ENCODE measurements at regions not wholly inside any gene's neighbourhood (a gene's known extent, or its start where the extent isn't known, plus 50 kb on each side); places are given as distances from the start of the nearest gene placed in this dataset.

DNA sequence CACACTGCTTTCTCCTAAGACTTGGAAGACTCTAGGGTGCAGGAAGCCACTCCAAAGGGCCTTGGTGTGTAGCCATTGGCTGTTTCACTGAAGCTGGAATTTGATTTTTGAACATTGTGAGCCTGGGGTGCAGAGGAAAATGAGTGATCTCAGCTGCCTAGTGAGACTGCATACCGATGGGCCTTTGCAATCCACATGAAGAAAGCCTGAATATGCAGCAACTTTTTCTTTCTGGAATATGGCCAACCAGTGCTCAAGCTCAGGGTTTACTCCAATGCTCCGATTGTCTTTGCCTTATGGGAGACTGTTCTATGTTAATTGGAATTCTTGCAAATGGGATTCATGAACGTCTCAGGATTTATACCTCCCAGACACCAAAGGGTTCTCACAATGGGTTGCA is 242.6 kb downstream of the DOK5 start:
- in situ Hi-C loops (cut with MboI) (no loop called here), intact Hi-C loops (cut with micrococcal nuclease; ENCODE audit: unreplicated experiment) (no loop called here)
- Histone ChIP-seq H3K4me2 (ENCODE audit: control insufficient read depth, insufficient read depth) (no peak overlapping the region), H2AFZ (ENCODE audit: control insufficient read depth, low read depth, low read length) (no peak overlapping the region), H3K4me3 (no peak overlapping the region), H4K20me1 (ENCODE audit: control insufficient read depth, insufficient read depth) (no peaks in the 10 kb centered on the region), H3K27me3 (replicated peaks in 1 of 2; ENCODE audit: control insufficient read depth in 2 of 2, insufficient read depth in 2 of 2, low read length in 1 of 2) (no peaks in the 10 kb centered on the region), H3K9me3 (replicated peaks; ENCODE audit: control insufficient read depth, insufficient read depth, low read length) (no peaks in the 10 kb centered on the region), H3K79me2 (ENCODE audit: control insufficient read depth, insufficient read depth, low read length) (no peaks in the 10 kb centered on the region), H3K27ac (ENCODE audit: control insufficient read depth, insufficient read depth) (no peak overlapping the region), H3K4me1 (ENCODE audit: control insufficient read depth, insufficient read depth, low read length) (no peaks in the 10 kb centered on the region), H3K9ac (ENCODE audit: control insufficient read depth, insufficient read depth, low read length) (no peak overlapping the region), H3K36me3 (ENCODE audit: control insufficient read depth in 2 of 2, insufficient read depth in 2 of 2, low read length in 1 of 2) (no peaks in the 10 kb centered on the region)
- TF ChIP-seq IRF4 (IDR thresholded peaks at IDR 0.05; ENCODE audit: low read depth, low read length) (no peak), CBFB (IDR thresholded peaks at IDR 0.05; ENCODE audit: low read depth) (no peak), NBN (IDR thresholded peaks at IDR 0.05) (no peak), MEF2B (IDR thresholded peaks at IDR 0.05; ENCODE audit: partially characterized antibody, poor library complexity, severe bottlenecking) (no peak), MTA3 (IDR thresholded peaks at IDR 0.05; ENCODE audit: borderline replicate concordance, low read length) (no peak), EGR1 (IDR thresholded peaks at IDR 0.05; ENCODE audit: borderline replicate concordance in 1 of 2, low read depth in 2 of 2, low read length in 2 of 2) (no peak), EP300 (IDR thresholded peaks at IDR 0.05; ENCODE audit: borderline replicate concordance in 1 of 2, control insufficient read depth in 1 of 2, low read depth in 2 of 2, low read length in 2 of 2) (no peak), GABPA (IDR thresholded peaks at IDR 0.05; ENCODE audit: low read depth) (no peak), SUZ12 (IDR thresholded peaks at IDR 0.05; ENCODE audit: unreplicated experiment) (no peak), HDAC2 (IDR thresholded peaks at IDR 0.05) (no peak), KDM1A (IDR thresholded peaks at IDR 0.05; ENCODE audit: borderline replicate concordance) (no peak), STAT1 (conservative IDR thresholded peaks at IDR 0.05) (no peak), HCFC1 (IDR thresholded peaks at IDR 0.05; ENCODE audit: low read length) (no peak), RBBP5 (conservative IDR thresholded peaks at IDR 0.05) (no peak)
- TF ChIP-seq, protein P1, sequence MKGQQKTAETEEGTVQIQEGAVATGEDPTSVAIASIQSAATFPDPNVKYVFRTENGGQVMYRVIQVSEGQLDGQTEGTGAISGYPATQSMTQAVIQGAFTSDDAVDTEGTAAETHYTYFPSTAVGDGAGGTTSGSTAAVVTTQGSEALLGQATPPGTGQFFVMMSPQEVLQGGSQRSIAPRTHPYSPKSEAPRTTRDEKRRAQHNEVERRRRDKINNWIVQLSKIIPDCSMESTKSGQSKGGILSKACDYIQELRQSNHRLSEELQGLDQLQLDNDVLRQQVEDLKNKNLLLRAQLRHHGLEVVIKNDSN (IDR thresholded peaks at IDR 0.05; ENCODE audit: borderline replicate concordance, extremely low read length, insufficient read depth, low read depth, low read length): no peak
- TF ChIP-seq, protein P2, sequence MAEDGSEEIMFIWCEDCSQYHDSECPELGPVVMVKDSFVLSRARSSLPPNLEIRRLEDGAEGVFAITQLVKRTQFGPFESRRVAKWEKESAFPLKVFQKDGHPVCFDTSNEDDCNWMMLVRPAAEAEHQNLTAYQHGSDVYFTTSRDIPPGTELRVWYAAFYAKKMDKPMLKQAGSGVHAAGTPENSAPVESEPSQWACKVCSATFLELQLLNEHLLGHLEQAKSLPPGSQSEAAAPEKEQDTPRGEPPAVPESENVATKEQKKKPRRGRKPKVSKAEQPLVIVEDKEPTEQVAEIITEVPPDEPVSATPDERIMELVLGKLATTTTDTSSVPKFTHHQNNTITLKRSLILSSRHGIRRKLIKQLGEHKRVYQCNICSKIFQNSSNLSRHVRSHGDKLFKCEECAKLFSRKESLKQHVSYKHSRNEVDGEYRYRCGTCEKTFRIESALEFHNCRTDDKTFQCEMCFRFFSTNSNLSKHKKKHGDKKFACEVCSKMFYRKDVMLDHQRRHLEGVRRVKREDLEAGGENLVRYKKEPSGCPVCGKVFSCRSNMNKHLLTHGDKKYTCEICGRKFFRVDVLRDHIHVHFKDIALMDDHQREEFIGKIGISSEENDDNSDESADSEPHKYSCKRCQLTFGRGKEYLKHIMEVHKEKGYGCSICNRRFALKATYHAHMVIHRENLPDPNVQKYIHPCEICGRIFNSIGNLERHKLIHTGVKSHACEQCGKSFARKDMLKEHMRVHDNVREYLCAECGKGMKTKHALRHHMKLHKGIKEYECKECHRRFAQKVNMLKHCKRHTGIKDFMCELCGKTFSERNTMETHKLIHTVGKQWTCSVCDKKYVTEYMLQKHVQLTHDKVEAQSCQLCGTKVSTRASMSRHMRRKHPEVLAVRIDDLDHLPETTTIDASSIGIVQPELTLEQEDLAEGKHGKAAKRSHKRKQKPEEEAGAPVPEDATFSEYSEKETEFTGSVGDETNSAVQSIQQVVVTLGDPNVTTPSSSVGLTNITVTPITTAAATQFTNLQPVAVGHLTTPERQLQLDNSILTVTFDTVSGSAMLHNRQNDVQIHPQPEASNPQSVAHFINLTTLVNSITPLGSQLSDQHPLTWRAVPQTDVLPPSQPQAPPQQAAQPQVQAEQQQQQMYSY (CRISPR knock-in tag; IDR thresholded peaks at IDR 0.05): no peak
- TF ChIP-seq, protein P3, sequence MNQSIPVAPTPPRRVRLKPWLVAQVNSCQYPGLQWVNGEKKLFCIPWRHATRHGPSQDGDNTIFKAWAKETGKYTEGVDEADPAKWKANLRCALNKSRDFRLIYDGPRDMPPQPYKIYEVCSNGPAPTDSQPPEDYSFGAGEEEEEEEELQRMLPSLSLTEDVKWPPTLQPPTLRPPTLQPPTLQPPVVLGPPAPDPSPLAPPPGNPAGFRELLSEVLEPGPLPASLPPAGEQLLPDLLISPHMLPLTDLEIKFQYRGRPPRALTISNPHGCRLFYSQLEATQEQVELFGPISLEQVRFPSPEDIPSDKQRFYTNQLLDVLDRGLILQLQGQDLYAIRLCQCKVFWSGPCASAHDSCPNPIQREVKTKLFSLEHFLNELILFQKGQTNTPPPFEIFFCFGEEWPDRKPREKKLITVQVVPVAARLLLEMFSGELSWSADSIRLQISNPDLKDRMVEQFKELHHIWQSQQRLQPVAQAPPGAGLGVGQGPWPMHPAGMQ (IDR thresholded peaks at IDR 0.05; ENCODE audit: borderline replicate concordance): no peak
- TF ChIP-seq, protein P4, sequence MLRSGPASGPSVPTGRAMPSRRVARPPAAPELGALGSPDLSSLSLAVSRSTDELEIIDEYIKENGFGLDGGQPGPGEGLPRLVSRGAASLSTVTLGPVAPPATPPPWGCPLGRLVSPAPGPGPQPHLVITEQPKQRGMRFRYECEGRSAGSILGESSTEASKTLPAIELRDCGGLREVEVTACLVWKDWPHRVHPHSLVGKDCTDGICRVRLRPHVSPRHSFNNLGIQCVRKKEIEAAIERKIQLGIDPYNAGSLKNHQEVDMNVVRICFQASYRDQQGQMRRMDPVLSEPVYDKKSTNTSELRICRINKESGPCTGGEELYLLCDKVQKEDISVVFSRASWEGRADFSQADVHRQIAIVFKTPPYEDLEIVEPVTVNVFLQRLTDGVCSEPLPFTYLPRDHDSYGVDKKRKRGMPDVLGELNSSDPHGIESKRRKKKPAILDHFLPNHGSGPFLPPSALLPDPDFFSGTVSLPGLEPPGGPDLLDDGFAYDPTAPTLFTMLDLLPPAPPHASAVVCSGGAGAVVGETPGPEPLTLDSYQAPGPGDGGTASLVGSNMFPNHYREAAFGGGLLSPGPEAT (IDR thresholded peaks at IDR 0.05; ENCODE audit: low read depth): no peak
- ChIA-PET POLR2A (no interaction called here), SMC1A (ENCODE audit: uncharacterized antibody, unreplicated experiment) (interaction anchor here (0.5 kb wide), 1 partner anchor 28 kb away, joined by 3 read pairs; no protein-coding TSS in a partner anchor), RAD21 (ENCODE audit: unreplicated experiment) (no interaction called here), CTCF (no interaction called here)
- ATAC-seq: no peak
- 21% methylated on average over 3 of the region's 3 CpGs for WGBS (ENCODE audit: insufficient coverage, insufficient replicate concordance, low lambda C conversion rate, missing lambda C conversion rate)
- BruUV-seq (replicated peaks): no TSS peak
- FAIRE-seq: no peak
- DNase-seq (ENCODE audit: low read depth, low spot score): no peak

All from GM12878 (cell line).